KMS-11 (cell line): ENCODE measurements at regions not wholly inside any gene's neighbourhood (a gene's known extent, or its start where the extent isn't known, plus 50 kb on each side); places are given as distances from the start of the nearest gene placed in this dataset.

Experiments used
- H2AFZ ChIP-seq: fragments of 200-600 bp; sonication (generic); 2 replicates; pipeline ENCODE4 v1.6.1; 2016; ENCODE audit warnings: antibody characterized with exemption, mixed run types, low read depth
- H3K27ac ChIP-seq: fragments of 200-600 bp; sonication (generic); 2 replicates; pipeline ENCODE4 v1.6.1; 2016; ENCODE audit warnings: mild to moderate bottlenecking, mixed run types
- H3K27me3 ChIP-seq: fragments of 200-600 bp; sonication (generic); 2 replicates; pipeline ENCODE4 v1.6.1; 2017; ENCODE audit warnings: mild to moderate bottlenecking, low read depth, mixed run types, moderate library complexity; ENCODE audit not compliant: insufficient read depth
- H3K36me3 ChIP-seq: fragments of 200-600 bp; sonication (generic); 2 replicates; pipeline ENCODE4 v1.6.1; 2017; ENCODE audit warnings: mild to moderate bottlenecking, mixed run types; ENCODE audit not compliant: insufficient read depth
- H3K4me1 ChIP-seq: fragments of 200-600 bp; sonication (generic); 2 replicates; pipeline ENCODE4 v1.6.1; 2016; ENCODE audit warnings: mild to moderate bottlenecking, low read depth, mixed run types; ENCODE audit not compliant: poor library complexity, severe bottlenecking
- H3K4me2 ChIP-seq: fragments of 200-600 bp; sonication (generic); 2 replicates; pipeline ENCODE4 v1.7.0; 2016; ENCODE audit warnings: mild to moderate bottlenecking, mixed run types
- H3K4me3 ChIP-seq: fragments of 200-600 bp; sonication (generic); IDR thresholded peaks from 2 replicates; pipeline ENCODE4 v1.6.1; 2017; ENCODE audit warnings: low read depth, low read length, mixed read lengths; ENCODE audit not compliant: insufficient read depth
- H3K79me2 ChIP-seq: fragments of 200-600 bp; sonication (generic); 2 replicates; pipeline ENCODE4 v1.6.1; 2016; ENCODE audit warnings: low read depth, mixed run types; ENCODE audit not compliant: insufficient read depth
- H3K9ac ChIP-seq: fragments of 200-600 bp; sonication (generic); 2 replicates; pipeline ENCODE4 v1.6.1; 2016; ENCODE audit warnings: mild to moderate bottlenecking, mixed run types
- H4K20me1 ChIP-seq: fragments of 200-600 bp; sonication (generic); 2 replicates; pipeline ENCODE4 v1.6.1; 2016; ENCODE audit warnings: mild to moderate bottlenecking, mixed run types; ENCODE audit not compliant: insufficient read depth
- TF ChIP-seq, protein P1 (sequence below): fragments of 200-600 bp; sonication (generic); conservative IDR thresholded peaks from 2 replicates; pipeline ENCODE4 v1.6.1; 2017; ENCODE audit warnings: low read depth, mild to moderate bottlenecking, antibody characterized with exemption, low read length, moderate library complexity, mixed read lengths

DNA sequence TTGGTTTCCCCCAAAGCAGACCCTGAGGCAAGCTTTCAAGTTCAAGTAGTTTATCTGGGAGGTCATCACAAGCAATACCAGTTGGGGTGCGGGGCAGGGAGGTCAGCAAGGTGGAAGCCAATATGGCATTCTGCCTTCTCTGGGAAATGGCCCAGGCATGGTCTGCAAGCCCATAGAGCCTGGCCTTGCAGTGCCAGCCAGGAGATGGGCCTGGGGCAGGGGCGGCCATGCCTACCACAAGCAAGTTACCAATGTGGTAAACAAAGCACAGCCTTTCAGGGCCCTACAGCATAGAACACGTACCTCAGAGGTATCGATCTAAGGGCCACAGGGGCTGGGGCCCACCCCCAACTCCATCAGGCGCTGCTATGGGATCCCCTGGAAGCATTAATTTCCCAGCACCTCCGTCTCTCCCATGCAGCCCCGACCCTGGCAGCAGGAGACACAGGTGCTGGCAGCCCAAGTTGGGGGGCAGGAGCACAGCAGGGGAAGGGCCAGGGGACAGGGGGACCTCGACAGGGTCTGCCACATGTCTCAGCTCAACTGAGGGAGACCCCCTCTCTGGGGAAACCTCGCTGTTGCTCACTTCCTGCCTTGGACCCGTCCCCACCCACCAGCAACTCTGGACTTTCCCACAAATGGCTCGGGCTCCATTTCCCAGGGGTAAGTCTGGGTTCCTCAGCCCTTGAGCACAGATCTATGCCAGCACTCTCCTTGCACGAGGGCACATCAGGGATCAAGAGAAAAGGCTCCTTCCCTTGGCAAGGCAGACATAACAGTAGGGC lies 369.0 kb downstream of the PREX1 start:
- Histone ChIP-seq H3K36me3 (no peaks in the 10 kb centered on the region), H3K4me1 (no peaks in the 10 kb centered on the region), H3K27me3 (peaks cover 49% of the 10 kb centered on the region; the same call in 1 of the 2 replicates)

DNA sequence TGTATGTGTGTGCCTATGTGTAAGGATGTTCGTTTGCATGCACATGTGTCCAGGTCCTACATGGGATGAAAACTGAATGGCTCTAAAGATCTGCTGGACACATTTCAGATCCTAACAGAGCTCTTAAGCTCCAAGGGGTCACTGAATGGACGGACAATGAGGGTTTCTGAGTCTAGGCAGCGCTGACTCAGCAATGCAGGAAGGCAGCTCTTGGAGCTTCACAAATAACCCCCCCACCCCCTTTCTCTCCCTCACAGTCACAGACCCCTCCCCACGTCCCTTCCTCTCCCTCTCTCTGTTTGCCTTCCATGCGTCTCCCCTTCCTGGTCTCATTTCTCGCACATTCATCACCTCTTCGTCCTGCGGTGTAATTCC lies 369.8 kb downstream of the PREX1 start:
- H3K79me2 ChIP-seq, result no peaks in the 10 kb centered on the region
- TF ChIP-seq, protein P1, sequence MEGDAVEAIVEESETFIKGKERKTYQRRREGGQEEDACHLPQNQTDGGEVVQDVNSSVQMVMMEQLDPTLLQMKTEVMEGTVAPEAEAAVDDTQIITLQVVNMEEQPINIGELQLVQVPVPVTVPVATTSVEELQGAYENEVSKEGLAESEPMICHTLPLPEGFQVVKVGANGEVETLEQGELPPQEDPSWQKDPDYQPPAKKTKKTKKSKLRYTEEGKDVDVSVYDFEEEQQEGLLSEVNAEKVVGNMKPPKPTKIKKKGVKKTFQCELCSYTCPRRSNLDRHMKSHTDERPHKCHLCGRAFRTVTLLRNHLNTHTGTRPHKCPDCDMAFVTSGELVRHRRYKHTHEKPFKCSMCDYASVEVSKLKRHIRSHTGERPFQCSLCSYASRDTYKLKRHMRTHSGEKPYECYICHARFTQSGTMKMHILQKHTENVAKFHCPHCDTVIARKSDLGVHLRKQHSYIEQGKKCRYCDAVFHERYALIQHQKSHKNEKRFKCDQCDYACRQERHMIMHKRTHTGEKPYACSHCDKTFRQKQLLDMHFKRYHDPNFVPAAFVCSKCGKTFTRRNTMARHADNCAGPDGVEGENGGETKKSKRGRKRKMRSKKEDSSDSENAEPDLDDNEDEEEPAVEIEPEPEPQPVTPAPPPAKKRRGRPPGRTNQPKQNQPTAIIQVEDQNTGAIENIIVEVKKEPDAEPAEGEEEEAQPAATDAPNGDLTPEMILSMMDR, result no peak
- H2AFZ ChIP-seq, result no peak overlapping the region
- no peak overlapping the region for H3K4me2 ChIP-seq
- no peaks in the 10 kb centered on the region for H3K36me3 ChIP-seq
- H3K27ac ChIP-seq, result no peak overlapping the region
- H3K9ac ChIP-seq, result no peak overlapping the region
- no peaks in the 10 kb centered on the region for H3K4me1 ChIP-seq
- H3K27me3 ChIP-seq, result peaks cover 50% of the 10 kb centered on the region; the same call in 1 of the 2 replicates
- H3K4me3 ChIP-seq, result no peak overlapping the region
- H4K20me1 ChIP-seq, result no peaks in the 10 kb centered on the region

More for the DNA sequence above, 369.0 kb downstream of the PREX1 start:
- H3K79me2 ChIP-seq, result no peaks in the 10 kb centered on the region
- H3K9ac ChIP-seq, result no peak overlapping the region
- H3K27ac ChIP-seq, result no peak overlapping the region
- TF ChIP-seq, protein P1, result no peak
- no peak overlapping the region for H3K4me3 ChIP-seq
- H4K20me1 ChIP-seq, result no peaks in the 10 kb centered on the region
- H2AFZ ChIP-seq, result no peak overlapping the region
- H3K4me2 ChIP-seq, result no peak overlapping the region

DNA sequence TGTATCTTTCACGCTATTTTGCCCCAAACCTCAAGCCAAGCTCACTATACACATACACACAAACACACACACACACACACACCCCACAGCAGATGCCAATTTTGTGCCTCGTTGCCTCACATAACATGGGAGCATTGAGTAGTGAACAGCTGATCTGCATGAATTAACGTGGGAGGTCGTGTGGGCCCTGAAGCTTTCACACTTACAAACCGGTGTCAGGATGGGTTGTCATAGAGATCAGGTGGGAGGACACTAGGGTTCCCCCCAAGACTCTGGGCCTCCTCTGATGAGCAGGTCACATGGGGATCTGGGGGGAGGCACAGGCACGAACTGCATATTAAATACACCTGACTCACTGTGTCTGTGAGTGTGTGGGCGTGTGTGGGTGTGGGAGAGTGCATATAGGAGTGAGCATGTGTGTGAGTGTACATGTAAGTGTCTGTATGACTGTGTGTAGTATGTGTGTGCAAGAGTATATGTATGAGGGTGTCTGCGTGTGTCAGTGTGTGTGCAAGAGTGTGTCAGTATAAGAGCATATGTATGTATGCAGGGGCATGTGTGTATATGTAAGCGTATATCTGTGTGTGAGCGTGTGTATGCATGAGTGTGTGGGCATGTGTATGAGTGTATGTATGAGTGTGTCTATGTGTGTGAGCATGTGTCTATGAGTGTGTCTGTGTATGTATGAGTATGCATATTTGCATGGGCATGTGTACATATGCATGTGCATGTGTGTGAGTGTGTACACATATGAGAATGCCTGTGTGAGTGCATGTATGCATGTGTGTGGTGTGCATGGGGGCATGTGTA lies 370.4 kb downstream of the PREX1 start:
- H3K9ac ChIP-seq, result no peak overlapping the region
- TF ChIP-seq, protein P1, result no peak
- H3K27me3 ChIP-seq, result peaks cover 51% of the 10 kb centered on the region; the same call in 1 of the 2 replicates

DNA sequence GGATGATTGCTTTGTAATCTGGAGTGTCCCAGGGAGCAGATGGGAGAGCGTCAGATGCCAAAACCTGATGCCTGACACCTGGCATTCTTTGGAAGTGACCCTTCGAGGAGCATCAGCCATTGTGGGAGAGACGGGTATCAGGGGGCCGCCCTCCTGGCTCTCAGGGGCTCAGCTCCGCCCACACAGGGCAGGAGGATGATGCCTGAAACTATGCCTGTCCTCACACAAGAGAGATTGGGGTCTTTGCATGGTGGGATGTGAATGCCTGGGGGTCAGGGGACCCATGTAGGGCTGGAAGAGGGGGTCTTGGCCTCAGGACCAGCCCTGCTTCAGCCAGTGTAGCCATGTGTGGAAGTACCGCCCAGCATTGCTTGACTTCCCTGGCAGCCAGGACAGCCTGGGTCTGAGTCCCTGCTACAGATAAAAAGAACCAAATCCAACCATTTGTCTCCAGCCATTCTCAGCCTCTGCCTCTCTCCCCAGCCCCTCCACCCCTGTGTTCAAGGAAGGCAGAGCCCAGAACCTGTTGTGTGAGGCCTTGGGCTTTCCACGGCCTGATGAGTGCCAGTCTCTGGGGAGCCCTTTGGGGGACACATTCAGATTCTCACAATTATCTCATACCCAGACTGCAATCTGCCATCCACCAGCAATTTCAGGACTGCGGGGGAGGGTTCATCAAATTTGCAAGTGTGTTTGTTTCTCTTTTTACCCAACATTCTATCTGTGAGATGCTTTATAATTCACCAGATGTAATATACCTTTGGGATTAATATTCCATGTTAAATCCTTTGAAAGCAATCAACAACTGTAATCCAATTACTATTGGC lies 371.2 kb downstream of the PREX1 start:
- Histone ChIP-seq H3K4me2 (no peak overlapping the region), H3K27me3 (peaks cover 45% of the 10 kb centered on the region; the same call in 1 of the 2 replicates)

More for the DNA sequence above, 370.4 kb downstream of the PREX1 start:
- H3K4me2 ChIP-seq, result no peak overlapping the region
- no peaks in the 10 kb centered on the region for H3K4me1 ChIP-seq
- H3K27ac ChIP-seq, result no peak overlapping the region
- no peak overlapping the region for H3K4me3 ChIP-seq
- no peaks in the 10 kb centered on the region for H4K20me1 ChIP-seq
- no peaks in the 10 kb centered on the region for H3K79me2 ChIP-seq
- no peak overlapping the region for H2AFZ ChIP-seq
- H3K36me3 ChIP-seq, result no peaks in the 10 kb centered on the region

More for the DNA sequence above, 371.2 kb downstream of the PREX1 start:
- no peak overlapping the region for H3K27ac ChIP-seq
- H2AFZ ChIP-seq, result no peak overlapping the region
- H3K9ac ChIP-seq, result no peak overlapping the region
- no peak overlapping the region for H3K4me3 ChIP-seq
- no peaks in the 10 kb centered on the region for H4K20me1 ChIP-seq
- H3K79me2 ChIP-seq, result no peaks in the 10 kb centered on the region
- TF ChIP-seq, protein P1, result no peak
- no peaks in the 10 kb centered on the region for H3K4me1 ChIP-seq
- H3K36me3 ChIP-seq, result no peaks in the 10 kb centered on the region
